Brain microvascular endothelial cell (primary cell): ENCODE measurements at regions not wholly inside any gene's neighbourhood (a gene's known extent, or its start where the extent isn't known, plus 50 kb on each side); places are given as distances from the start of the nearest gene placed in this dataset.
"Not testable (repeated sequence)": the region's sequence is repeated elsewhere in the genome, so short reads cannot be mapped to it uniquely, and the experiment has no call there.

Source experiments
- DNase-seq: peaks from one replicate; pipeline ENCODE4 v3.0.0-alpha.2; 2020
- H3K27ac ChIP-seq: fragments of 250-450 bp; sonication (Bioruptor Pico); 2 replicates; pipeline ENCODE4 v1.5.1; 2020; ENCODE audit warnings: mild to moderate bottlenecking, moderate library complexity
- H3K27me3 ChIP-seq: fragments of 250-450 bp; sonication (Bioruptor Pico); replicated peaks from 2 replicates; pipeline ENCODE4 v1.5.1; 2020; ENCODE audit warnings: mild to moderate bottlenecking
- H3K36me3 ChIP-seq: fragments of 250-450 bp; sonication (Bioruptor Pico); replicated peaks from 2 replicates; pipeline ENCODE4 v1.5.1; 2020; ENCODE audit warnings: mild to moderate bottlenecking
- H3K4me3 ChIP-seq: 2 replicates; pipeline ENCODE4 v1.5.1; 2011; ENCODE audit warnings: low read depth, mild to moderate bottlenecking, control low read depth, low read length, moderate library complexity
- in situ Hi-C: cut with HindIII; loops from 2 replicates; pipeline ENCODE4 v1.10.0; 2017; ENCODE audit warnings: low sequenced_read_pairs, low pct_ligation_motif_present
- TF ChIP-seq, protein P1 (sequence below): IDR thresholded peaks from 2 replicates; pipeline ENCODE4 v1.5.1; 2011; ENCODE audit warnings: low read depth, mild to moderate bottlenecking, moderate library complexity, low read length, control low read depth, inconsistent platforms; ENCODE audit errors: missing control alignments

DNA sequence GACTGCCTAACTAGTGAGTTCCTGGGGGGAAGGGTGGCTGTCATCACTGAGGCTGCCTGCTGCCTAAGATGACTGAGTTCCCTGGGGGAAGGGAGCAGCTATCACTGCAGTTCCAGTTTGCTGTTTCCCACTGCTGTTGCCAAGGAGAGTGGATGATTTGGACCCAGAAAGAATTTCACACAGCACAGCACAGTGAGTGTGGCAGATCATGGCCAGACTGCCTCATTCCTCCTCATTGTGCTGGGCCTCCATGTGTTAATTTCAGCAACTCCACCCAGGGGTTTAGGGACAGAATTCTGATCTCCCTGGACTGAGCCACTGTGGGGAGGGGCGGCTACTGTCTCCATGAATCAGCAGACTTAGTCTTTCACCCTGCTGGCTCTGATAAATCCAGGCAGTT lies 125.0 kb downstream of the TEX13C start:
- peak; percentile 0 for DNase-seq
- TF ChIP-seq, protein P1, sequence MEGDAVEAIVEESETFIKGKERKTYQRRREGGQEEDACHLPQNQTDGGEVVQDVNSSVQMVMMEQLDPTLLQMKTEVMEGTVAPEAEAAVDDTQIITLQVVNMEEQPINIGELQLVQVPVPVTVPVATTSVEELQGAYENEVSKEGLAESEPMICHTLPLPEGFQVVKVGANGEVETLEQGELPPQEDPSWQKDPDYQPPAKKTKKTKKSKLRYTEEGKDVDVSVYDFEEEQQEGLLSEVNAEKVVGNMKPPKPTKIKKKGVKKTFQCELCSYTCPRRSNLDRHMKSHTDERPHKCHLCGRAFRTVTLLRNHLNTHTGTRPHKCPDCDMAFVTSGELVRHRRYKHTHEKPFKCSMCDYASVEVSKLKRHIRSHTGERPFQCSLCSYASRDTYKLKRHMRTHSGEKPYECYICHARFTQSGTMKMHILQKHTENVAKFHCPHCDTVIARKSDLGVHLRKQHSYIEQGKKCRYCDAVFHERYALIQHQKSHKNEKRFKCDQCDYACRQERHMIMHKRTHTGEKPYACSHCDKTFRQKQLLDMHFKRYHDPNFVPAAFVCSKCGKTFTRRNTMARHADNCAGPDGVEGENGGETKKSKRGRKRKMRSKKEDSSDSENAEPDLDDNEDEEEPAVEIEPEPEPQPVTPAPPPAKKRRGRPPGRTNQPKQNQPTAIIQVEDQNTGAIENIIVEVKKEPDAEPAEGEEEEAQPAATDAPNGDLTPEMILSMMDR = no peak

DNA sequence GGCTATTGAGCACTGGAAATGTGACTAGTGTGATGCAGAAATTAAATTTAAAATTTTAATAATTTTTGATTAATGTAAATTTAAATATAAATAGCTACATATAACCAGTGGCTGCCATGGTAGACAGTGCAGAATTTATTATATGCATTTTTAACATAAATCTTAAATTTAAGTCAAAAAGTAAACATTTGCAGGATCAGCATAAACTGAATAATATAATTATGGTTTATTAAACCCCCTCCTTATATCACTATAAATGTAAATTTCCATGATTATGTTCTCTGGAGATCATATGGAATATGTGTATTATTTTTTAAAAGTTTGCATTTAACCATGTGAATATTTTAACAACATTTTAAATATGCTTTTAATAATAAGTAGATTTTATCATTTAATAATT lies 155.8 kb downstream of the TEX13C start:
- TF ChIP-seq, protein P1 = no peak
- DNase-seq = no peak
- H3K27me3 ChIP-seq = no peaks in the 10 kb centered on the region
- H3K4me3 ChIP-seq = no peak overlapping the region
- H3K36me3 ChIP-seq = no peaks in the 10 kb centered on the region
- no peak overlapping the region for H3K27ac ChIP-seq
- in situ Hi-C loops = no loop called here

More for the DNA sequence above, 125.0 kb downstream of the TEX13C start:
- Histone ChIP-seq H3K4me3 (no peak overlapping the region), H3K36me3 (no peaks in the 10 kb centered on the region), H3K27me3 (no peaks in the 10 kb centered on the region), H3K27ac (no peak overlapping the region)
- in situ Hi-C loops = no loop called here

DNA sequence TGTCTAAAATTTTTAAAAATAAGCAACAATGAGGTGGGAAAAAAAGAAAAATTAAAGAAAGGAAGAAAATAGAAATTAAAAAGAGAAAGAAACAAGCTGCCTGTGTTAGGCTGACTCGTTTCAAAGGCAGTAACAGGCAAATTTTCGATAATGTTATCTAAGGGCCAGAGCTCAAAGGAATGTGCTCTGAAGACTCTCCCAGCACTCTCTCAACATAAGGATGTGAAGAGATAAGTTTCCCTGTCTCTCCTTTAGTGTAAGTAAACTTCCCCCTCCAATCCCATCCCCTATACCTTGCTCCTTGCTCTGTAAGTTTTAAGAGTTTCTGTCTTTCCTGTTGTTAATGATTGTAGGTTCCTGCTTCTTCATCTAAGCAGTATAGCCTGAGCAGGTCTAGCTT lies 172.8 kb downstream of the TEX13C start:
- no peak for DNase-seq
- no peak overlapping the region for H3K27ac ChIP-seq
- H3K36me3 ChIP-seq = no peaks in the 10 kb centered on the region
- no peak overlapping the region for H3K4me3 ChIP-seq
- no peaks in the 10 kb centered on the region for H3K27me3 ChIP-seq
- in situ Hi-C loops = no loop called here
- TF ChIP-seq, protein P1 = no peak

DNA sequence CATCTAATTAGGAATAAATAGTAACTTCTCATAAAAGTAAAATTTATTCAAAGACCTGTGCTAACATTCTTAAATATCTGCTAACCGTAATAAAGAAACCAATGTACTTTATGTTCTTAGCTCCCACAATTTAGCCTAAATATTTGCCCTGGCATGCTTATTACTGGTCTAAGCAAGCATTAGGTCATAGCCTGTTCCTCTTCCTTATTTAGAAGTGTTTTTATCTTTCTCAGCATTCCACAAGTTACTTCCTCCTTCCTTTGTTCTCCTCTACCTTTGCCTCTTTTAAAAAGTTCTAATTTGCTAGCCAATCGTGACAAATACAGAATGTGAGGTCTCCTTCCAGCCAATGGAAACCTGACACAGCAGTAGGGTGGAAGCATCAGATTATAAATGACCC lies 173.3 kb downstream of the TEX13C start:
- DNase-seq, H3K4me3 ChIP-seq, H3K36me3 ChIP-seq, H3K27ac ChIP-seq, in situ Hi-C loops, H3K27me3 ChIP-seq: not testable (repeated sequence)

DNA sequence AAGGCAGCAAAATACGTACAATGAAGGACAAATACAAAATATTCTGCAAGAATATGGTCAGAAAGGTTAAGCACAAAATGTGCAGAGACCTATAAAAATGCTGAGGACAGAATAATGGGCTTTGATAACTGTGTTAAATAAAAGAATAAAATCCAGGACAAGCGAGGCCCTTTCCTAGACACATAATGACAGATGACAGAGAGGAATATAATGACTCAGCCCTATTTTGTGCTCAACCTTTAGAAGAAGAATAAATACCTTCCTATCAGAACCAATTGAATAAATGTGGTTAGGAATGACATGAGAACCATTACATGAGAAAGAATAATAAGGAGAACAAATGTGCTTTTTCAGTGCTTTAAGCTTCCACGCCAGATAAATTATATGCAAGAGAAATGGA lies 178.0 kb downstream of the TEX13C start:
- no peaks in the 10 kb centered on the region for H3K36me3 ChIP-seq
- H3K4me3 ChIP-seq = no peak overlapping the region
- TF ChIP-seq, protein P1 = no peak
- H3K27ac ChIP-seq = no peak overlapping the region
- no peak for DNase-seq
- in situ Hi-C loops = no loop called here
- H3K27me3 ChIP-seq = no peaks in the 10 kb centered on the region

DNA sequence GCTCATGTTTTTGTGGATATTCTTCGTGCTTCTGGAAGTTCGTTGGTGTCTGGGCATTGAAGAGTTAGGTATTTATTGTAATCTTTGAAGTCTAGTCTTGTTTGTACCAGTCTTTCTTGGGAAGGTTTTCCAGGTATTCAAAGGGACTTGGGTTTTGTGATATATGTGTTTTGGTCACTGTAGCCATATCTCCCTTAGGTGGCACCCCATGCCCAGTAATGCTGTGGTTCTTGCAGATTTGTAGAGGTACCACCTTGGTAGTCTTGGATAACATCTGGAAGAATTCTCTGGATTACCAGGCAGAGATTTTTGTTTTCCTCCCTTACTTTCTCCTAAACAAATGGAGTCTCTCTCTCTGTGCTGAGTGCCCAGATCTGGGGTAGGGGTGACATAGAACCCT lies 184.1 kb downstream of the TEX13C start:
- Histone ChIP-seq H3K4me3 (no peak overlapping the region), H3K36me3 (no peaks in the 10 kb centered on the region), H3K27me3 (no peaks in the 10 kb centered on the region), H3K27ac (no peak overlapping the region)
- TF ChIP-seq, protein P1 = no peak
- in situ Hi-C loops = no loop called here
- no peak for DNase-seq
